ENCODE measurements at regions not wholly inside any gene's neighbourhood (a gene's known extent, or its start where the extent isn't known, plus 50 kb on each side); places are given as distances from the start of the nearest gene placed in this dataset.

- no peak for TF ChIP-seq CTCF (IDR thresholded peaks at IDR 0.05)
- TF ChIP-seq POLR2A (IDR thresholded peaks at IDR 0.05), result no peak
These were observed 130.2 kb upstream of the LRFN5 start for GRCh38 chr14:41476526-41476925.
